Nephron (organoid): ENCODE measurements at regions not wholly inside any gene's neighbourhood (a gene's known extent, or its start where the extent isn't known, plus 50 kb on each side); places are given as distances from the start of the nearest gene placed in this dataset.

ENCODE experiments used
- H3K27ac Mint-ChIP-seq, 3 experiments: 2 replicates each; pipeline ENCODE4 v1.8.0; 2020; ENCODE audit warnings: mixed read lengths in 3 of 3, mild to moderate bottlenecking in 2 of 3, moderate library complexity in 1 of 3
- H3K27me3 Mint-ChIP-seq: 2 replicates; pipeline ENCODE4 v1.8.0; 2021; ENCODE audit warnings: low read depth, mild to moderate bottlenecking, moderate library complexity, mixed read lengths
- H3K36me3 Mint-ChIP-seq: 2 replicates; pipeline ENCODE4 v1.8.0; 2020; ENCODE audit warnings: low read depth, mixed read lengths
- H3K4me1 Mint-ChIP-seq: 2 replicates; pipeline ENCODE4 v1.8.0; 2020; ENCODE audit warnings: mixed read lengths
- H3K4me3 Mint-ChIP-seq, 3 experiments: 2 replicates each; pipeline ENCODE4 v1.8.0; 2020; ENCODE audit warnings: mild to moderate bottlenecking in 3 of 3, mixed read lengths in 3 of 3, moderate library complexity in 2 of 3
- H3K9me3 Mint-ChIP-seq: 2 replicates; pipeline ENCODE4 v1.8.0; 2020; ENCODE audit warnings: mixed read lengths
- CTCF ChIP-seq, 3 experiments: fragments of 200-600 bp; sonication (generic); IDR thresholded peaks; one replicate each; pipeline ENCODE4 v1.5.0; 2021; ENCODE audit warnings: antibody characterized with exemption in 3 of 3; ENCODE audit not compliant: unreplicated experiment in 3 of 3

- TF ChIP-seq CTCF (IDR thresholded peaks at IDR 0.05; ENCODE audit: unreplicated experiment in 3 of 3): no peak
These were observed 535.2 kb upstream of the ZNF608 start for GRCh38 chr5:125281667-125282066.

DNA sequence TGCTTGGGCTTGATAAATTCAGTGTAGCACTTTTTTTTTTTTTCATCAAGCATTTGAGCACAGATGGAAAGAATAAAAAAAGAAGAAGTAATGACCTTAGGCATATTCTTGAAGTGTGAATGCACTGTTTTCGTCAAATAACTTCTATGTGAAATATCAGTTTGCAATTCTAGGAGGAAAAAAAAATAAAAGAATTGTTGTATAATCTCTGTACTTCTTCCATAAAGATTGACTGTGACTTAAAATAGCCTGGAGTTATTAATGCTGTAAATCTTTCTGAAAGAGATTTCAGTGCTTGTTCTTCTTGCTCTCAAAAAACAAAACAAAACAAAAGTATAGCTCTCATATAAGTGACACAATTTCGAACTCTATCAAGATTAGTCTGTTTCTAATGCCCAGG lies 536.9 kb upstream of the ZNF608 start:
- Mint-ChIP-seq H3K27ac (no peak overlapping the region), H3K36me3 (no peaks in the 10 kb centered on the region), H3K9me3 (no peaks in the 10 kb centered on the region), H3K4me1 (peaks cover 4% of the 10 kb centered on the region), H3K27me3 (no peaks in the 10 kb centered on the region), H3K4me3 (no peak overlapping the region)
- TF ChIP-seq CTCF (IDR thresholded peaks at IDR 0.05; ENCODE audit: unreplicated experiment in 3 of 3): no peak

More at GRCh38 chr5:125281667-125282066, 535.2 kb upstream of the ZNF608 start:
- H3K4me1 Mint-ChIP-seq: peaks cover 13% of the 10 kb centered on the region
- no peaks in the 10 kb centered on the region for H3K27me3 Mint-ChIP-seq
- H3K9me3 Mint-ChIP-seq: no peaks in the 10 kb centered on the region
- H3K27ac Mint-ChIP-seq: no peak overlapping the region
- no peaks in the 10 kb centered on the region for H3K36me3 Mint-ChIP-seq
- H3K4me3 Mint-ChIP-seq: no peak overlapping the region

DNA sequence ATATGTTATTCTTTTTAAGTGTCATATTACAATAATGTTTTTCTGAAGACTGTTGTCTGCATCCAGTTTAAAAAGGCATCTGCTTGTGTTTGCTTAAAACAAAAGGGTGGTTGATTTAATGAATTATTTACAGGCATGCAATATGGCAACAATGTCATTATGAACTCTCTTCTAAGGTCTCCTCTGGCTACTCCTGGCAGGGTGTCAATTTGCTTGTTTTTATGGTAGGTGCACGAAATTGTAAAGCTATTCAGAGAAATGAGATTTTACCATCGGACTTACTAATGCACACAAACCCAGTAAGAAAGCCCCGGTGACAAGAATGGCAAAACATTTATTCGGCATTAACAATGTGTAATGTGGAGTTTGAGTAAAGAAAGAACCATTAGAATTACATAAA lies 539.8 kb upstream of the ZNF608 start:
- Mint-ChIP-seq H3K4me1 (peaks cover 4% of the 10 kb centered on the region), H3K27ac (no peak overlapping the region), H3K4me3 (no peak overlapping the region), H3K9me3 (no peaks in the 10 kb centered on the region), H3K36me3 (no peaks in the 10 kb centered on the region), H3K27me3 (no peaks in the 10 kb centered on the region)
- TF ChIP-seq CTCF (IDR thresholded peaks at IDR 0.05; ENCODE audit: unreplicated experiment in 3 of 3): no peak

DNA sequence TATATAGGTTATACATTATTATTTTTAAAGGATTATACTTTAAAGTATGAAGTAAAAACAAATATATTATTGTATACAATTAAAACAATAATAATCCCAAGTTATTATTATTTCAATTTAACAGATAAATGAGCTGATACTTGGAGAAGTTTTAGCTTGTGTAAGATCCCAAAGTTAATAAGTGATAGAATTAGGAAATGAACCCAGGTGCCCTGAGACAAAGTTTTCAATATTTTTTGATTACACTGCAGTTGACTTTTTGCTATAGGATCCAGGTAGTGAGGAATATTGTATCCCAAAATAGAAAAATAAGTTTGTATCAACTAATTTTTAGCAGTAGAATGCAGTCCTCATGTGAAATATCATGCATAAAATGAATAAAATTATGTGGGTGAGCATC lies 543.2 kb upstream of the ZNF608 start:
- H3K36me3 Mint-ChIP-seq: no peaks in the 10 kb centered on the region
- peaks cover 13% of the 10 kb centered on the region for H3K4me1 Mint-ChIP-seq
- no peaks in the 10 kb centered on the region for H3K27me3 Mint-ChIP-seq
- no peak overlapping the region for H3K4me3 Mint-ChIP-seq
- no peaks in the 10 kb centered on the region for H3K9me3 Mint-ChIP-seq
- H3K27ac Mint-ChIP-seq: no peak overlapping the region
- no peak for TF ChIP-seq CTCF (IDR thresholded peaks at IDR 0.05; ENCODE audit: unreplicated experiment in 3 of 3)

GRCh38 chr5:125290935-125291334 lies 544.5 kb upstream of the ZNF608 start:
- Mint-ChIP-seq H3K36me3 (no peaks in the 10 kb centered on the region), H3K4me1 (peaks cover 13% of the 10 kb centered on the region), H3K27me3 (no peaks in the 10 kb centered on the region), H3K4me3 (no peak overlapping the region), H3K9me3 (no peaks in the 10 kb centered on the region), H3K27ac (no peak overlapping the region)
- TF ChIP-seq CTCF (IDR thresholded peaks at IDR 0.05; ENCODE audit: unreplicated experiment in 3 of 3): no peak

DNA sequence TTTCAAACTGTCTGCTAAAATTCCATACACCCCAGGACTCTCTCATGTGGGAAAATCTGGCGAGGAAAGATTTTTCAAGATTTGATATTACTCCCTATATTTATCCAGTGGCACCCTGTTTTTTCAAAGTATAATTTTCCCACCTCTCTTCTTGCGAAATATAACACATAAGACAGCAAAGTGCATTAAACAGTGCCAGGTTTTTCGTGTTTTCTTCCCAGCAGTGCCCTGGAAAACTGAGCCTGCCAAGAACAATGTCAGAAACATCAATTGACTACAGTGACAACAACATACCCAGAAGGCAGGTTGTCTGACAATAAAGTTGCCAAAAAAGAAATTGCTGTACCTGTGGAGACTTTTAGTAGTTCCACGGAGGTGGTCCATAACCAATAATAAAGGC lies 545.0 kb upstream of the ZNF608 start:
- no peak for TF ChIP-seq CTCF (IDR thresholded peaks at IDR 0.05; ENCODE audit: unreplicated experiment in 3 of 3)
- no peak overlapping the region for H3K27ac Mint-ChIP-seq
- H3K27me3 Mint-ChIP-seq: no peaks in the 10 kb centered on the region
- H3K9me3 Mint-ChIP-seq: no peaks in the 10 kb centered on the region
- H3K4me3 Mint-ChIP-seq: no peak overlapping the region
- no peaks in the 10 kb centered on the region for H3K36me3 Mint-ChIP-seq
- H3K4me1 Mint-ChIP-seq: peaks cover 10% of the 10 kb centered on the region
